ENCODE measurements at regions not wholly inside any gene's neighbourhood (a gene's known extent, or its start where the extent isn't known, plus 50 kb on each side); places are given as distances from the start of the nearest gene placed in this dataset.

DNA sequence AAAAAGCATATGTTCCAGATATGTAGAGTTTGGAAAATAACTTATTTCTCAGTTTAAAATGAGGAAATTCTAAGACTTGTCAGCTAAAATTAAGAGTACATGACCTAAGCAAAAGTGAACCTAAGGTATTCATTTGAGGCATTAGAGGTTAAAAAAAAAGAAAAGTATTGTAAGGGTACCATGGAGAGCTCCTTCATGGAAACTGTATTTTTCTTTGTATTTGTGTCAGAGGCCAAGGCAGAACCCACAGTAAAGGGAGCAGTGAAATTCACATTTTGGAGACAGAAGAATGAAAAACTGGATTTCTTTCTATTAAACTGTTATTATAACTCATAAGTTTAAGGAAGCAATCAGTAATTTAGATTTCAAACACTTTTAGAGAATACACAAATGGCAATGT lies 1494.8 kb downstream of the KCNT2 start:
- Mint-ChIP-seq H3K9me3 (no peaks in the 10 kb centered on the region), H3K36me3 (ENCODE audit: low read depth) (no peaks in the 10 kb centered on the region), H3K27ac (no peak overlapping the region), H3K27me3 (ENCODE audit: low read depth, poor library complexity) (no peaks in the 10 kb centered on the region), H3K4me1 (no peaks in the 10 kb centered on the region), H3K4me3 (no peak overlapping the region)
- DNase-seq, result no peak
- TF ChIP-seq, protein P1, sequence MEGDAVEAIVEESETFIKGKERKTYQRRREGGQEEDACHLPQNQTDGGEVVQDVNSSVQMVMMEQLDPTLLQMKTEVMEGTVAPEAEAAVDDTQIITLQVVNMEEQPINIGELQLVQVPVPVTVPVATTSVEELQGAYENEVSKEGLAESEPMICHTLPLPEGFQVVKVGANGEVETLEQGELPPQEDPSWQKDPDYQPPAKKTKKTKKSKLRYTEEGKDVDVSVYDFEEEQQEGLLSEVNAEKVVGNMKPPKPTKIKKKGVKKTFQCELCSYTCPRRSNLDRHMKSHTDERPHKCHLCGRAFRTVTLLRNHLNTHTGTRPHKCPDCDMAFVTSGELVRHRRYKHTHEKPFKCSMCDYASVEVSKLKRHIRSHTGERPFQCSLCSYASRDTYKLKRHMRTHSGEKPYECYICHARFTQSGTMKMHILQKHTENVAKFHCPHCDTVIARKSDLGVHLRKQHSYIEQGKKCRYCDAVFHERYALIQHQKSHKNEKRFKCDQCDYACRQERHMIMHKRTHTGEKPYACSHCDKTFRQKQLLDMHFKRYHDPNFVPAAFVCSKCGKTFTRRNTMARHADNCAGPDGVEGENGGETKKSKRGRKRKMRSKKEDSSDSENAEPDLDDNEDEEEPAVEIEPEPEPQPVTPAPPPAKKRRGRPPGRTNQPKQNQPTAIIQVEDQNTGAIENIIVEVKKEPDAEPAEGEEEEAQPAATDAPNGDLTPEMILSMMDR (IDR thresholded peaks at IDR 0.05), result no peak

GRCh38 chr1:195105773-195106172 lies 1502.5 kb downstream of the KCNT2 start:
- H3K27ac Mint-ChIP-seq, result no peak overlapping the region
- no peak overlapping the region for H3K4me3 Mint-ChIP-seq
- no peaks in the 10 kb centered on the region for H3K27me3 Mint-ChIP-seq (ENCODE audit: low read depth, poor library complexity)
- no peak for DNase-seq
- H3K4me1 Mint-ChIP-seq, result no peaks in the 10 kb centered on the region
- no peaks in the 10 kb centered on the region for H3K36me3 Mint-ChIP-seq (ENCODE audit: low read depth)
- TF ChIP-seq, protein P1 (IDR thresholded peaks at IDR 0.05), result no peak
- H3K9me3 Mint-ChIP-seq, result no peaks in the 10 kb centered on the region

DNA sequence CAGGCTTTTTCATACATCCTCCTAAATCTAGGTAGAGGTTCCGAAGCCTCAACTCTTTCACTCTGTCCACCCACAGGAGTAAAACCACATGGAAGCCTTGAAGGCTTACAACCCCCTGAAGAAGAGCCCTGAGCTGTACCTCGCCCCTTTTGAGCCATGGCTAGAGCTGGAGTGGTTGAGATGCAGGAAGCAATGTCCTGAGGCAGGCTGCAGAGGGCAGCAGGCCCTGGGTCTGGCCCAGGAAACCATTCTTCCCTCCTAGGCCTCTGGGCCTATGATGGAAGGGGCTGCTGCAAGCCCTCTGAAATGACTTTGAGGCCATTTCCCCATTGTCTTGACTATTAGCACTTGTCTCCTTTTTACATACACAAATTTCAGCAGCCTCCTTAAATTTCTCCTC lies 1503.0 kb downstream of the KCNT2 start:
- Mint-ChIP-seq H3K27ac (no peak overlapping the region), H3K4me3 (no peak overlapping the region), H3K9me3 (no peaks in the 10 kb centered on the region), H3K4me1 (no peaks in the 10 kb centered on the region), H3K36me3 (ENCODE audit: low read depth) (no peaks in the 10 kb centered on the region), H3K27me3 (ENCODE audit: low read depth, poor library complexity) (no peaks in the 10 kb centered on the region)
- TF ChIP-seq, protein P1 (IDR thresholded peaks at IDR 0.05), result no peak
- no peak for DNase-seq

DNA sequence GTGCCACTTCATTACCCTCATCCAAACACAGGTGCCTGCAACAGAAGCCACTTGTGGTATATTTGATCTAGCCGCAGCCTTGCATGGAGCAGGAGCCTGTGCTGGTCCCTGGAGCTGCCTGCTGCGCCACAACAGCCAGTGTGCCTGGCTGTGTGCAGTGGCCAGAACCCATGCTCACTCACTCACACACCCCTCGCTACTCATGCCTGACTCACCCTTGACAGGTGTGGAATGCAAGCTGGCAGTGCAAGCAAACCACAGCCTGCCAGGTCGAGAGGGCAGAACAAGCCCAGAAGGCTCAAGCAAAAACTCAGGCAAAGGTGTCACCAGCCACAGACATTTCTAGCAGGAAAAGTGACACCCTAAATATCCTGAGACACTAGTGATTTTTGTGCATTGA lies 1510.9 kb downstream of the KCNT2 start:
- Mint-ChIP-seq H3K27me3 (ENCODE audit: low read depth, poor library complexity) (peaks cover 5% of the 10 kb centered on the region), H3K4me3 (no peak overlapping the region), H3K4me1 (no peaks in the 10 kb centered on the region), H3K27ac (no peak overlapping the region), H3K36me3 (ENCODE audit: low read depth) (no peaks in the 10 kb centered on the region), H3K9me3 (no peaks in the 10 kb centered on the region)
- TF ChIP-seq, protein P1 (IDR thresholded peaks at IDR 0.05), result no peak
- no peak for DNase-seq

DNA sequence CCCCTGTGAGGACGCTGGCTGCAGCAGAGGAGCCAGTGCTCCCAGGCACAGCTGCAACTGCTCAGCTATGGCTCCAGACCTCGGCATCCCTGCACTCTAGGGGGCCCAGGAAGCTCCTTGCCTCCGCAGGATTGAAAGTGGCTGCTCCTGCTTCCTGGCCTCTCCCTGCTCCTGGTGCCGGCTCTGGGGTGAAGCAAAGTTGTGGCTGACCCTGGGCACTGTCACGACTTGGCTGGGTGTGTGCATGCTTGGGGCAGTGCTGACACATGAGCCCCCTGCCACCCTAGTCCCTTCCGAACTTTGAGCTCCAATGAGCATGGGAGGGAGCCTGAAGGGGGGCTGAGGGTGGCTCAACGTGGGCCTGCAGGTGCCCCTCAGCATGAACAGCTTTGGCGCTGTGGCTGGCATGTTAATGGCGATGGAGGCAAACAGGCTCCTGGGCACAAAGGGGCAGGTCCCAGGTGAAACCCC lies 1512.2 kb downstream of the KCNT2 start:
- H3K4me3 Mint-ChIP-seq, result no peak overlapping the region
- DNase-seq, result no peak
- TF ChIP-seq, protein P1 (IDR thresholded peaks at IDR 0.05), result no peak
- H3K27me3 Mint-ChIP-seq (ENCODE audit: low read depth, poor library complexity), result peaks cover 5% of the 10 kb centered on the region
- H3K9me3 Mint-ChIP-seq, result no peaks in the 10 kb centered on the region
- no peaks in the 10 kb centered on the region for H3K4me1 Mint-ChIP-seq
- no peaks in the 10 kb centered on the region for H3K36me3 Mint-ChIP-seq (ENCODE audit: low read depth)
- H3K27ac Mint-ChIP-seq, result no peak overlapping the region

- no peak for DNase-seq
- Mint-ChIP-seq H3K36me3 (ENCODE audit: low read depth) (no peaks in the 10 kb centered on the region), H3K9me3 (no peaks in the 10 kb centered on the region), H3K4me3 (no peak overlapping the region), H3K27ac (no peak overlapping the region), H3K4me1 (no peaks in the 10 kb centered on the region), H3K27me3 (ENCODE audit: low read depth, poor library complexity) (no peaks in the 10 kb centered on the region)
- TF ChIP-seq, protein P1 (IDR thresholded peaks at IDR 0.05), result no peak
Measured at GRCh38 chr1:195085196-195085595, 1523.0 kb downstream of the KCNT2 start.
